OCI-LY1 (cell line): ENCODE measurements at regions not wholly inside any gene's neighbourhood (a gene's known extent, or its start where the extent isn't known, plus 50 kb on each side); places are given as distances from the start of the nearest gene placed in this dataset.

ENCODE experiments used
- H2AFZ ChIP-seq: fragments of 200-600 bp; sonication (generic), shearing (Covaris generic); 2 replicates; pipeline ENCODE4 v1.6.0; 2014; ENCODE audit warnings: antibody characterized with exemption, mild to moderate bottlenecking, low read length
- H3F3A ChIP-seq: fragments of 200-600 bp; sonication (generic), shearing (Covaris generic); 2 replicates; pipeline ENCODE4 v1.6.0; 2014; ENCODE audit warnings: mild to moderate bottlenecking, antibody characterized with exemption, low read length, moderate library complexity; ENCODE audit not compliant: insufficient read depth
- H3K27ac ChIP-seq: fragments of 200-600 bp; sonication (generic); 2 replicates; pipeline ENCODE4 v1.5.1; 2014; ENCODE audit warnings: low read length, mixed run types, mild to moderate bottlenecking, low read depth; ENCODE audit not compliant: poor library complexity, severe bottlenecking
- H3K27me3 ChIP-seq: fragments of 200-600 bp; sonication (generic); 2 replicates; pipeline ENCODE4 v1.6.0; 2014; ENCODE audit warnings: antibody characterized with exemption, mild to moderate bottlenecking, low read length, moderate library complexity; ENCODE audit not compliant: insufficient read depth
- H3K36me3 ChIP-seq: fragments of 200-600 bp; sonication (generic); 2 replicates; pipeline ENCODE4 v1.6.1; 2014; ENCODE audit warnings: mild to moderate bottlenecking, antibody characterized with exemption, low read length, moderate library complexity, mixed read lengths; ENCODE audit not compliant: insufficient read depth
- H3K4me1 ChIP-seq: fragments of 200-600 bp; sonication (generic); 2 replicates; pipeline ENCODE4 v1.5.1; 2014; ENCODE audit warnings: mild to moderate bottlenecking, low read length, moderate library complexity; ENCODE audit not compliant: insufficient read depth, severe bottlenecking
- H3K4me2 ChIP-seq: fragments of 200-600 bp; sonication (generic), shearing (Covaris generic); 2 replicates; pipeline ENCODE4 v1.6.1; 2014; ENCODE audit warnings: low read length
- H3K4me3 ChIP-seq: fragments of 200-600 bp; sonication (generic); 2 replicates; pipeline ENCODE4 v1.5.1; 2014; ENCODE audit warnings: low read length, low read depth, mild to moderate bottlenecking, mixed read lengths; ENCODE audit not compliant: poor library complexity, severe bottlenecking
- H3K79me2 ChIP-seq: fragments of 200-600 bp; shearing (Covaris generic); 2 replicates; pipeline ENCODE4 v1.6.1; 2016; ENCODE audit warnings: mixed run types, low read length, mixed read lengths; ENCODE audit not compliant: insufficient read depth
- H3K9ac ChIP-seq: fragments of 200-600 bp; sonication (generic), shearing (Covaris generic); 2 replicates; pipeline ENCODE4 v1.6.1; 2014; ENCODE audit warnings: mild to moderate bottlenecking, low read length, mixed read lengths
- H3K9me2 ChIP-seq: fragments of 200-600 bp; sonication (generic), shearing (Covaris generic); 2 replicates; pipeline ENCODE4 v1.6.1; 2014; ENCODE audit warnings: low read depth, mild to moderate bottlenecking, low read length, mixed read lengths
- H3K9me3 ChIP-seq: fragments of 200-600 bp; shearing (Covaris generic); 2 replicates; pipeline ENCODE4 v1.6.1; 2014; ENCODE audit warnings: low read length, mixed read lengths
- H4K20me1 ChIP-seq: fragments of 200-600 bp; sonication (generic), shearing (Covaris generic); 2 replicates; pipeline ENCODE4 v1.6.0; 2016; ENCODE audit warnings: mild to moderate bottlenecking, low read length; ENCODE audit not compliant: insufficient read depth
- CTCF ChIP-seq: fragments of 200-600 bp; sonication (generic), shearing (Covaris generic); IDR thresholded peaks from 2 replicates; pipeline ENCODE4 v1.5.1; 2017; ENCODE audit warnings: mild to moderate bottlenecking, antibody characterized with exemption, low read length, moderate library complexity, mixed read lengths
- EZH2 ChIP-seq: fragments of 200-600 bp; sonication (generic), shearing (Covaris generic); IDR thresholded peaks from 2 replicates; pipeline ENCODE4 v1.8.0; 2017; ENCODE audit warnings: borderline replicate concordance, mixed run types, mild to moderate bottlenecking, antibody characterized with exemption, low read length, moderate library complexity, mixed read lengths

- H3K27ac ChIP-seq = no peak overlapping the region
Observed at GRCh38 chr10:120282846-120283492, 174.1 kb upstream of the PLPP4 start.

GRCh38 chr10:120285408-120285807 is 171.6 kb upstream of the PLPP4 start:
- no peaks in the 10 kb centered on the region for H3K27me3 ChIP-seq
- H4K20me1 ChIP-seq = no peaks in the 10 kb centered on the region
- H3K4me2 ChIP-seq = no peak overlapping the region
- no peaks in the 10 kb centered on the region for H3K4me1 ChIP-seq
- no peak overlapping the region for H3K27ac ChIP-seq
- no peaks in the 10 kb centered on the region for H3K36me3 ChIP-seq
- H3K9ac ChIP-seq = no peak overlapping the region
- no peaks in the 10 kb centered on the region for H3K79me2 ChIP-seq
- H3K4me3 ChIP-seq = no peak overlapping the region
- no peaks in the 10 kb centered on the region for H3K9me2 ChIP-seq
- no peaks in the 10 kb centered on the region for H3K9me3 ChIP-seq
- no peak for TF ChIP-seq CTCF
- TF ChIP-seq EZH2 = no peak
- H2AFZ ChIP-seq = no peak overlapping the region
- no peaks in the 10 kb centered on the region for H3F3A ChIP-seq

More at GRCh38 chr10:120282846-120283492, 174.1 kb upstream of the PLPP4 start:
- Histone ChIP-seq H3K4me1 (no peaks in the 10 kb centered on the region), H3K9me2 (no peaks in the 10 kb centered on the region), H3K9ac (no peak overlapping the region), H2AFZ (no peak overlapping the region), H3K36me3 (no peaks in the 10 kb centered on the region), H3K4me2 (no peak overlapping the region), H3F3A (no peaks in the 10 kb centered on the region), H3K79me2 (no peaks in the 10 kb centered on the region), H4K20me1 (no peaks in the 10 kb centered on the region), H3K9me3 (no peaks in the 10 kb centered on the region), H3K4me3 (no peak overlapping the region), H3K27me3 (no peaks in the 10 kb centered on the region)
- no peak for TF ChIP-seq EZH2
- no peak for TF ChIP-seq CTCF

GRCh38 chr10:120286280-120286679 is 170.7 kb upstream of the PLPP4 start:
- Histone ChIP-seq H2AFZ (no peak overlapping the region), H3F3A (no peaks in the 10 kb centered on the region), H3K9me3 (no peaks in the 10 kb centered on the region), H3K4me2 (no peak overlapping the region), H3K27me3 (no peaks in the 10 kb centered on the region), H3K4me3 (no peak overlapping the region), H4K20me1 (no peaks in the 10 kb centered on the region), H3K36me3 (no peaks in the 10 kb centered on the region), H3K4me1 (no peaks in the 10 kb centered on the region), H3K9me2 (no peaks in the 10 kb centered on the region), H3K9ac (no peak overlapping the region), H3K79me2 (no peaks in the 10 kb centered on the region), H3K27ac (no peak overlapping the region)
- TF ChIP-seq CTCF (no peak), EZH2 (no peak)
